HEK293 (cell line): ENCODE measurements at regions not wholly inside any gene's neighbourhood (a gene's known extent, or its start where the extent isn't known, plus 50 kb on each side); places are given as distances from the start of the nearest gene placed in this dataset.

ENCODE experiments used
- ZNF549 ChIP-seq: fragments of 450-650 bp; IDR thresholded peaks from 2 replicates; pipeline ENCODE4 v1.5.1; 2018; ENCODE audit warnings: missing biosample characterization, missing genetic modification characterization, mild to moderate bottlenecking, inconsistent platforms, moderate library complexity
- ZNF624 ChIP-seq: fragments of 450-650 bp; formaldehyde crosslinking; IDR thresholded peaks from 2 replicates; pipeline ENCODE4 v1.5.1; 2017; ENCODE audit warnings: missing biosample characterization, missing genetic modification characterization
- ZNF629 ChIP-seq: fragments of 450-650 bp; formaldehyde crosslinking; IDR thresholded peaks from 2 replicates; pipeline ENCODE4 v1.5.1; 2017; ENCODE audit warnings: missing biosample characterization, missing genetic modification characterization
- ZNF830 ChIP-seq: fragments of 450-650 bp; IDR thresholded peaks from 2 replicates; pipeline ENCODE4 v1.5.0; 2018; ENCODE audit warnings: missing biosample characterization, missing genetic modification characterization, low read depth, mild to moderate bottlenecking, moderate library complexity
- TF ChIP-seq, protein P1 (sequence below): fragments of 450-650 bp; formaldehyde crosslinking; IDR thresholded peaks from 2 replicates; pipeline ENCODE4 v1.5.1; 2016; ENCODE audit warnings: missing biosample characterization, missing genetic modification characterization
- TF ChIP-seq, protein P2 (sequence below): fragments of 450-650 bp; formaldehyde crosslinking; IDR thresholded peaks from 2 replicates; pipeline ENCODE4 v1.5.1; 2016; ENCODE audit warnings: missing biosample characterization, missing genetic modification characterization
- TF ChIP-seq, protein P3 (sequence below): fragments of 450-650 bp; formaldehyde crosslinking; IDR thresholded peaks from 2 replicates; pipeline ENCODE4 v1.5.1; 2016; ENCODE audit warnings: missing biosample characterization, missing genetic modification characterization

DNA sequence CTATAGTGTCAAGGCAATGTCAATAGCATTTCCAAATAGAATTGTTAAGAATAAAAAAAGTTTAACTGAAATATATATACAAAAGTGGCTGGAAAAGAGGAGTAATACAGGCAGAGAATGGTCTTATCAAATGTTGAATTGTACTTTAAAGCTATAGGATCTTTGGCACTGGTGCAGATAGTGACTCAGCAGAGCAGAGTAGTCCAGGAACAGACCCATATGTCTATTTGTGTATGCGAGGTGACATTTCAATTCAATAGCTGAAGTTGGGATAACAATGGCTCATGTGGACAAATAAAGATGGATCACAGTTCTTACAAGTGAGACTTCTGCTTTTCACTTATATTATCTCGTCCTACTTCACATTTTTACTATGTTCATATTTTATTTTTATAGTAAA lies 543.0 kb upstream of the B3GALT2 start:
- TF ChIP-seq, protein P1, sequence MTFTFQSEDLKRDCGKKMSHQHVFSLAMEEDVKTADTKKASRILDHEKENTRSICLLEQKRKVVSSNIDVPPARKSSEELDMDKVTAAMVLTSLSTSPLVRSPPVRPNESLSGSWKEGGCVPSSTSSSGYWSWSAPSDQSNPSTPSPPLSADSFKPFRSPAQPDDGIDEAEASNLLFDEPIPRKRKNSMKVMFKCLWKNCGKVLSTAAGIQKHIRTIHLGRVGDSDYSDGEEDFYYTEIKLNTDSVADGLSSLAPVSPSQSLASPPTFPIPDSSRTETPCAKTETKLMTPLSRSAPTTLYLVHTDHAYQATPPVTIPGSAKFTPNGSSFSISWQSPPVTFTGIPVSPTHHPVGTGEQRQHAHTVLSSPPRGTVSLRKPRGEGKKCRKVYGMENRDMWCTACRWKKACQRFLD (tag by site-specific recombination), result no peak
- TF ChIP-seq ZNF624 (tag by site-specific recombination) (no peak), ZNF830 (tag by site-specific recombination) (no peak), ZNF549 (tag by site-specific recombination) (no peak), ZNF629 (tag by site-specific recombination) (no peak)
- TF ChIP-seq, protein P2, sequence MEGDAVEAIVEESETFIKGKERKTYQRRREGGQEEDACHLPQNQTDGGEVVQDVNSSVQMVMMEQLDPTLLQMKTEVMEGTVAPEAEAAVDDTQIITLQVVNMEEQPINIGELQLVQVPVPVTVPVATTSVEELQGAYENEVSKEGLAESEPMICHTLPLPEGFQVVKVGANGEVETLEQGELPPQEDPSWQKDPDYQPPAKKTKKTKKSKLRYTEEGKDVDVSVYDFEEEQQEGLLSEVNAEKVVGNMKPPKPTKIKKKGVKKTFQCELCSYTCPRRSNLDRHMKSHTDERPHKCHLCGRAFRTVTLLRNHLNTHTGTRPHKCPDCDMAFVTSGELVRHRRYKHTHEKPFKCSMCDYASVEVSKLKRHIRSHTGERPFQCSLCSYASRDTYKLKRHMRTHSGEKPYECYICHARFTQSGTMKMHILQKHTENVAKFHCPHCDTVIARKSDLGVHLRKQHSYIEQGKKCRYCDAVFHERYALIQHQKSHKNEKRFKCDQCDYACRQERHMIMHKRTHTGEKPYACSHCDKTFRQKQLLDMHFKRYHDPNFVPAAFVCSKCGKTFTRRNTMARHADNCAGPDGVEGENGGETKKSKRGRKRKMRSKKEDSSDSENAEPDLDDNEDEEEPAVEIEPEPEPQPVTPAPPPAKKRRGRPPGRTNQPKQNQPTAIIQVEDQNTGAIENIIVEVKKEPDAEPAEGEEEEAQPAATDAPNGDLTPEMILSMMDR, result no peak
- TF ChIP-seq, protein P3, sequence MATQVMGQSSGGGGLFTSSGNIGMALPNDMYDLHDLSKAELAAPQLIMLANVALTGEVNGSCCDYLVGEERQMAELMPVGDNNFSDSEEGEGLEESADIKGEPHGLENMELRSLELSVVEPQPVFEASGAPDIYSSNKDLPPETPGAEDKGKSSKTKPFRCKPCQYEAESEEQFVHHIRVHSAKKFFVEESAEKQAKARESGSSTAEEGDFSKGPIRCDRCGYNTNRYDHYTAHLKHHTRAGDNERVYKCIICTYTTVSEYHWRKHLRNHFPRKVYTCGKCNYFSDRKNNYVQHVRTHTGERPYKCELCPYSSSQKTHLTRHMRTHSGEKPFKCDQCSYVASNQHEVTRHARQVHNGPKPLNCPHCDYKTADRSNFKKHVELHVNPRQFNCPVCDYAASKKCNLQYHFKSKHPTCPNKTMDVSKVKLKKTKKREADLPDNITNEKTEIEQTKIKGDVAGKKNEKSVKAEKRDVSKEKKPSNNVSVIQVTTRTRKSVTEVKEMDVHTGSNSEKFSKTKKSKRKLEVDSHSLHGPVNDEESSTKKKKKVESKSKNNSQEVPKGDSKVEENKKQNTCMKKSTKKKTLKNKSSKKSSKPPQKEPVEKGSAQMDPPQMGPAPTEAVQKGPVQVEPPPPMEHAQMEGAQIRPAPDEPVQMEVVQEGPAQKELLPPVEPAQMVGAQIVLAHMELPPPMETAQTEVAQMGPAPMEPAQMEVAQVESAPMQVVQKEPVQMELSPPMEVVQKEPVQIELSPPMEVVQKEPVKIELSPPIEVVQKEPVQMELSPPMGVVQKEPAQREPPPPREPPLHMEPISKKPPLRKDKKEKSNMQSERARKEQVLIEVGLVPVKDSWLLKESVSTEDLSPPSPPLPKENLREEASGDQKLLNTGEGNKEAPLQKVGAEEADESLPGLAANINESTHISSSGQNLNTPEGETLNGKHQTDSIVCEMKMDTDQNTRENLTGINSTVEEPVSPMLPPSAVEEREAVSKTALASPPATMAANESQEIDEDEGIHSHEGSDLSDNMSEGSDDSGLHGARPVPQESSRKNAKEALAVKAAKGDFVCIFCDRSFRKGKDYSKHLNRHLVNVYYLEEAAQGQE (tag by site-specific recombination), result no peak
